ENCODE measurements at regions not wholly inside any gene's neighbourhood (a gene's known extent, or its start where the extent isn't known, plus 50 kb on each side); places are given as distances from the start of the nearest gene placed in this dataset.
"Not testable (repeated sequence)": the region's sequence is repeated elsewhere in the genome, so short reads cannot be mapped to it uniquely, and the experiment has no call there.

GRCh38 chr2:53500181-53500580, 267.4 kb upstream of the CHAC2 start:
- no peaks in the 10 kb centered on the region for H3K4me1 Mint-ChIP-seq
- Histone ChIP-seq H3K36me3 (ENCODE audit: control insufficient read depth in 2 of 2, extremely low read depth in 1 of 2, insufficient read depth in 1 of 2, low read length in 1 of 2) (no peaks in the 10 kb centered on the region), H3K4me1 (ENCODE audit: control insufficient read depth in 1 of 2, extremely low read depth in 1 of 2, insufficient read depth in 2 of 2, low read length in 2 of 2) (no peaks in the 10 kb centered on the region), H3K27ac (ENCODE audit: low read length) (no peak overlapping the region), H3K27me3 (replicated peaks in 1 of 2; ENCODE audit: control insufficient read depth in 2 of 2, extremely low read depth in 1 of 2, insufficient read depth in 2 of 2, low read length in 1 of 2) (no peaks in the 10 kb centered on the region), H3K9me3 (no peaks in the 10 kb centered on the region), H3K4me3 (ENCODE audit: control insufficient read depth in 1 of 2, extremely low read depth in 1 of 2, low read length in 1 of 2) (no peak overlapping the region)
- no peak for DNase-seq
- no peak overlapping the region for H3K4me3 Mint-ChIP-seq
- H3K9me3 Mint-ChIP-seq = no peaks in the 10 kb centered on the region
- no peak overlapping the region for H3K27ac Mint-ChIP-seq
- ChIA-PET POLR2A (no interaction called here), CTCF (no interaction called here)
- H3K27me3 Mint-ChIP-seq = peaks cover 3 to 4% of the 10 kb centered on the region in 2 donors
- ATAC-seq (replicated peaks in 1 of 4) = no peak
- H3K36me3 Mint-ChIP-seq = no peaks in the 10 kb centered on the region
- no CpG with 5 or more reads among the region's 4 CpGs for WGBS (ENCODE audit: insufficient coverage)

GRCh38 chr2:53498210-53498609, 269.4 kb upstream of the CHAC2 start:
- ATAC-seq (replicated peaks in 1 of 4) (no peak), DNase-seq (no peak)
- CTCF ChIA-PET = no interaction called here
- POLR2A ChIA-PET = no interaction called here
- Mint-ChIP-seq H3K4me3 (no peak overlapping the region), H3K9me3 (no peaks in the 10 kb centered on the region), H3K27me3 (peaks cover 3 to 4% of the 10 kb centered on the region in 2 donors), H3K27ac (no peak overlapping the region), H3K4me1 (no peaks in the 10 kb centered on the region), H3K36me3 (no peaks in the 10 kb centered on the region)
- no peak overlapping the region for H3K27ac ChIP-seq (ENCODE audit: low read length)
- H3K9me3 ChIP-seq = no peaks in the 10 kb centered on the region
- no CpG with 5 or more reads among the region's 1 CpG for WGBS (ENCODE audit: insufficient coverage)
- H3K4me1 ChIP-seq (ENCODE audit: control insufficient read depth in 1 of 2, extremely low read depth in 1 of 2, insufficient read depth in 2 of 2, low read length in 2 of 2) = no peaks in the 10 kb centered on the region
- no peaks in the 10 kb centered on the region for H3K27me3 ChIP-seq (replicated peaks in 1 of 2; ENCODE audit: control insufficient read depth in 2 of 2, extremely low read depth in 1 of 2, insufficient read depth in 2 of 2, low read length in 1 of 2)
- H3K4me3 ChIP-seq (ENCODE audit: control insufficient read depth in 1 of 2, extremely low read depth in 1 of 2, low read length in 1 of 2) = no peak overlapping the region
- H3K36me3 ChIP-seq (ENCODE audit: control insufficient read depth in 2 of 2, extremely low read depth in 1 of 2, insufficient read depth in 1 of 2, low read length in 1 of 2) = no peaks in the 10 kb centered on the region

GRCh38 chr2:53497020-53497419, 270.6 kb upstream of the CHAC2 start:
- H3K27me3 Mint-ChIP-seq = peaks cover 4 to 5% of the 10 kb centered on the region in 2 donors
- H3K4me1 ChIP-seq (ENCODE audit: control insufficient read depth in 1 of 2, extremely low read depth in 1 of 2, insufficient read depth in 2 of 2, low read length in 2 of 2) = no peaks in the 10 kb centered on the region
- H3K4me1 Mint-ChIP-seq = no peaks in the 10 kb centered on the region
- H3K27ac Mint-ChIP-seq = no peak overlapping the region
- H3K27me3 ChIP-seq (replicated peaks in 1 of 2; ENCODE audit: control insufficient read depth in 2 of 2, extremely low read depth in 1 of 2, insufficient read depth in 2 of 2, low read length in 1 of 2) = no peaks in the 10 kb centered on the region
- H3K36me3 Mint-ChIP-seq = no peaks in the 10 kb centered on the region
- no peak overlapping the region for H3K4me3 Mint-ChIP-seq
- no peaks in the 10 kb centered on the region for H3K36me3 ChIP-seq (ENCODE audit: control insufficient read depth in 2 of 2, extremely low read depth in 1 of 2, insufficient read depth in 1 of 2, low read length in 1 of 2)
- no peak overlapping the region for H3K27ac ChIP-seq (ENCODE audit: low read length)
- WGBS (ENCODE audit: insufficient coverage) = 21% methylated on average over 1 of the region's 1 CpG
- ATAC-seq (replicated peaks in 1 of 4) (no peak), DNase-seq (no peak)
- no peak overlapping the region for H3K4me3 ChIP-seq (ENCODE audit: control insufficient read depth in 1 of 2, extremely low read depth in 1 of 2, low read length in 1 of 2)
- no peaks in the 10 kb centered on the region for H3K9me3 ChIP-seq
- ChIA-PET CTCF (no interaction called here), POLR2A (no interaction called here)
- H3K9me3 Mint-ChIP-seq = no peaks in the 10 kb centered on the region

- DNase-seq (no peak), ATAC-seq (replicated peaks in 1 of 4) (no peak)
- H3K4me3 Mint-ChIP-seq = no peak overlapping the region
- CTCF ChIA-PET = no interaction called here
- no peaks in the 10 kb centered on the region for H3K27me3 ChIP-seq (replicated peaks in 1 of 2; ENCODE audit: control insufficient read depth in 2 of 2, extremely low read depth in 1 of 2, insufficient read depth in 2 of 2, low read length in 1 of 2)
- H3K9me3 ChIP-seq = no peaks in the 10 kb centered on the region
- H3K36me3 ChIP-seq (ENCODE audit: control insufficient read depth in 2 of 2, extremely low read depth in 1 of 2, insufficient read depth in 1 of 2, low read length in 1 of 2) = no peaks in the 10 kb centered on the region
- no peaks in the 10 kb centered on the region for H3K4me1 Mint-ChIP-seq
- H3K27ac ChIP-seq (ENCODE audit: low read length) = no peak overlapping the region
- no peaks in the 10 kb centered on the region for H3K4me1 ChIP-seq (ENCODE audit: control insufficient read depth in 1 of 2, extremely low read depth in 1 of 2, insufficient read depth in 2 of 2, low read length in 2 of 2)
- peaks cover 5 to 7% of the 10 kb centered on the region in 2 donors for H3K27me3 Mint-ChIP-seq
- H3K27ac Mint-ChIP-seq = no peak overlapping the region
- no peaks in the 10 kb centered on the region for H3K36me3 Mint-ChIP-seq
- H3K9me3 Mint-ChIP-seq = no peaks in the 10 kb centered on the region
- H3K4me3 ChIP-seq (ENCODE audit: control insufficient read depth in 1 of 2, extremely low read depth in 1 of 2, low read length in 1 of 2) = no peak overlapping the region
- POLR2A ChIA-PET = no interaction called here
Observed at GRCh38 chr2:53493210-53493609, 274.4 kb upstream of the CHAC2 start.

GRCh38 chr2:53490659-53491058, 276.9 kb upstream of the CHAC2 start:
- Mint-ChIP-seq H3K27ac (no peak overlapping the region), H3K9me3 (no peaks in the 10 kb centered on the region), H3K4me1 (no peaks in the 10 kb centered on the region), H3K36me3 (no peaks in the 10 kb centered on the region), H3K27me3 (peaks cover 5 to 7% of the 10 kb centered on the region in 2 donors), H3K4me3 (no peak overlapping the region)
- 79% methylated on average over 5 of the region's 5 CpGs for WGBS (ENCODE audit: insufficient coverage)
- H3K4me1 ChIP-seq (ENCODE audit: control insufficient read depth in 1 of 2, extremely low read depth in 1 of 2, insufficient read depth in 2 of 2, low read length in 2 of 2) = no peaks in the 10 kb centered on the region
- no peak overlapping the region for H3K4me3 ChIP-seq (ENCODE audit: control insufficient read depth in 1 of 2, extremely low read depth in 1 of 2, low read length in 1 of 2)
- no peaks in the 10 kb centered on the region for H3K9me3 ChIP-seq
- H3K27me3 ChIP-seq (replicated peaks in 1 of 2; ENCODE audit: control insufficient read depth in 2 of 2, extremely low read depth in 1 of 2, insufficient read depth in 2 of 2, low read length in 1 of 2) = no peaks in the 10 kb centered on the region
- POLR2A ChIA-PET = no interaction called here
- H3K27ac ChIP-seq (ENCODE audit: low read length) = no peak overlapping the region
- ATAC-seq (replicated peaks in 1 of 4) = no peak
- no peak for DNase-seq
- CTCF ChIA-PET = no interaction called here
- no peaks in the 10 kb centered on the region for H3K36me3 ChIP-seq (ENCODE audit: control insufficient read depth in 2 of 2, extremely low read depth in 1 of 2, insufficient read depth in 1 of 2, low read length in 1 of 2)

- H3K4me3 ChIP-seq (ENCODE audit: control insufficient read depth in 1 of 2, extremely low read depth in 1 of 2, low read length in 1 of 2); DNase-seq; H3K9me3 ChIP-seq; H3K27ac ChIP-seq (ENCODE audit: low read length); POLR2A ChIA-PET; H3K9me3 Mint-ChIP-seq; H3K36me3 Mint-ChIP-seq; H3K4me1 ChIP-seq (ENCODE audit: control insufficient read depth in 1 of 2, extremely low read depth in 1 of 2, insufficient read depth in 2 of 2, low read length in 2 of 2); H3K4me1 Mint-ChIP-seq; H3K36me3 ChIP-seq (ENCODE audit: control insufficient read depth in 2 of 2, extremely low read depth in 1 of 2, insufficient read depth in 1 of 2, low read length in 1 of 2); H3K27me3 ChIP-seq (replicated peaks in 1 of 2; ENCODE audit: control insufficient read depth in 2 of 2, extremely low read depth in 1 of 2, insufficient read depth in 2 of 2, low read length in 1 of 2); H3K4me3 Mint-ChIP-seq; ATAC-seq (replicated peaks in 1 of 4); H3K27ac Mint-ChIP-seq; H3K27me3 Mint-ChIP-seq: not testable (repeated sequence)
- WGBS (ENCODE audit: insufficient coverage) = 94% methylated on average over 9 of the region's 15 CpGs
- CTCF ChIA-PET = interaction anchor here in 1 of 2 donors (1.1 kb wide), 1 partner anchor 9 kb away, joined by 4 read pairs; no protein-coding TSS in a partner anchor
Observed at GRCh38 chr2:53486185-53486899, 281.3 kb upstream of the CHAC2 start.
